SH-SY5Y (cell line): ENCODE measurements at regions not wholly inside any gene's neighbourhood (a gene's known extent, or its start where the extent isn't known, plus 50 kb on each side); places are given as distances from the start of the nearest gene placed in this dataset.

Experiments used
- GATA2 ChIP-seq: IDR thresholded peaks from 2 replicates; pipeline ENCODE4 v1.6.1; 2011; ENCODE audit warnings: mild to moderate bottlenecking, low read depth, low read length
- GATA3 ChIP-seq: IDR thresholded peaks from 2 replicates; pipeline ENCODE4 v1.6.1; 2011; ENCODE audit warnings: low read depth, mild to moderate bottlenecking, low read length, moderate library complexity

- TF ChIP-seq GATA3 (no peak), GATA2 (no peak)
These were observed 410.2 kb upstream of the LARGE1 start for GRCh38 chr22:34330432-34330831.
